Transverse colon (tissue), 3 donors: ENCODE measurements at regions not wholly inside any gene's neighbourhood (a gene's known extent, or its start where the extent isn't known, plus 50 kb on each side); places are given as distances from the start of the nearest gene placed in this dataset.

ENCODE experiments used
- CTCF ChIP-seq, 5 experiments: fragments of 200-600 bp in 3 of 5; fragments of 450-650 bp in 2 of 5; sonication (generic) in 3 of 5; IDR thresholded peaks; 1 replicate in 2 of 5; 2 replicates in 3 of 5; pipeline ENCODE4 v1.5.1; 2016 to 2017; ENCODE audit warnings: antibody characterized with exemption in 5 of 5, inconsistent platforms in 3 of 5, mild to moderate bottlenecking in 2 of 5, moderate library complexity in 1 of 5
- EP300 ChIP-seq: sonication (generic); formaldehyde crosslinking; IDR thresholded peaks from one replicate; pipeline ENCODE4 v1.6.1; 2017; ENCODE audit warnings: antibody characterized with exemption, low read depth
- POLR2A ChIP-seq: fragments of 450-650 bp; IDR thresholded peaks from one replicate; pipeline ENCODE4 v1.6.1; 2016; ENCODE audit warnings: antibody characterized with exemption, mild to moderate bottlenecking, moderate library complexity

- TF ChIP-seq CTCF (IDR thresholded peaks at IDR 0.05) = no peak
- TF ChIP-seq POLR2A = no peak
- no peak for TF ChIP-seq EP300
Observed at GRCh38 chr16:72247821-72248253, 75.9 kb upstream of the PMFBP1 start.
